GM21423 (cell line): ENCODE measurements at regions not wholly inside any gene's neighbourhood (a gene's known extent, or its start where the extent isn't known, plus 50 kb on each side); places are given as distances from the start of the nearest gene placed in this dataset.

Source experiments
- ATAC-seq: cut with Tn5 transposase; IDR thresholded peaks from one replicate; pipeline ENCODE4 v1.9.1; 2021; ENCODE audit warnings: mild to moderate bottlenecking, moderate library complexity; ENCODE audit not compliant: unreplicated experiment

DNA sequence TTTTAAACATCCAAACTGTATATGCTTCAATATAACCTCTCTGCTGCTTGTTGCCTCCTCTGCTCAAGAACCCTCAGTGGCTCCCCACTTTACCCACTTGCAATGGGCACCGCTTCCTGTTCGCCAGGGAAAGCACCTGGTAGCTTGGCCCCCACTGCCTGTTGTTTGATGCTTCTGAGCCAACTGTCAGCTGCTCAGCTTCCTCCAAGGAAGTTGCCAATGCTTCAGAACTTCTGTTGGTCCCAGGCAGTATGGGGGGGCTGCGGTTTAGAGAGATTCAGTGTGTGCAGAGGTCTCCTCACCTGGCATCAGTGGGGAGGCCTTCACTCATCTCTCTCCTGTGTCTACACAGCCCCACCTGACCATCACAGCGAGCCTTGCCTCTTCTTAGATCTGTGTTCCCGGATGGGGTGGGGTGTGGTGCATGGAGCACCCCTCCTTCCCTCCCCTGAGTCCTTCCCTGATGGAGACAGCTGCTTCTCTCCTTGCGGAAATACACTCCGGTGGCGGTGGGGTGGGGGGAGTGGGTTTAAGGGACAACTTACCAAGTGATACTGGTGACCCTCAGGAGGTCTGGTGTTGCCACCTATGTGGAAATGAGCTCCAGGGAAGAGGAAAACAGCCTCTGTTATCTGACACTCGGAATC lies 308.1 kb downstream of the CDH26 start:
- ATAC-seq = no peak

GRCh38 chr20:60268491-60268890 lies 310.3 kb downstream of the CDH26 start:
- ATAC-seq = no peak

DNA sequence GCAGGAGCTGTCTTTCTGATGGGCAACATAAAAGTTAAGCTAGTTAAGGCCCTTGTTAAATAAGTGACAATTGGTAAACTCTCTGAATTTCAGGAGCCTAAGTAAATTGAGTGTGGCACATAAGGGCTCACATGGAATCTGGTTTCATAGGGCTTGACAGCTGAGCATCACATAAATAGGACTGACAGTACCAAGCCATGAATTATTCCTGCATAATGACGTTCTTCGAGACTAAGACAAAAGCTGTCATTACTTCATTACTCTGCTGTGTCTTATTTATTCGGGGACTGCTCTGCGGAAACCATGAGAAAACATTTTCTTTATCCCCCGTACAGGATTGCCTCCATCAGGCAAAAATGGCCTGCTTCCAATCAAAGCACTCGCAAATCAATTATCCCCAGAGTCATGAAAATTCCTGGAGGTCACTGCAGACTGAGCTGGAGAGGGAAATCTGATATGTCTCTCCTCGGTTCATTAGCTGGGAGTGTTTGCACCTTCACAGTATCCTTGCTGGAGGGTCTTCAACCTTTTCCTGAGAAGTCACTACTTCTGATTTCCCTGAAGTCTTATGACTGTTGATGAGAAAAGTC lies 311.4 kb downstream of the CDH26 start:
- no peak for ATAC-seq

DNA sequence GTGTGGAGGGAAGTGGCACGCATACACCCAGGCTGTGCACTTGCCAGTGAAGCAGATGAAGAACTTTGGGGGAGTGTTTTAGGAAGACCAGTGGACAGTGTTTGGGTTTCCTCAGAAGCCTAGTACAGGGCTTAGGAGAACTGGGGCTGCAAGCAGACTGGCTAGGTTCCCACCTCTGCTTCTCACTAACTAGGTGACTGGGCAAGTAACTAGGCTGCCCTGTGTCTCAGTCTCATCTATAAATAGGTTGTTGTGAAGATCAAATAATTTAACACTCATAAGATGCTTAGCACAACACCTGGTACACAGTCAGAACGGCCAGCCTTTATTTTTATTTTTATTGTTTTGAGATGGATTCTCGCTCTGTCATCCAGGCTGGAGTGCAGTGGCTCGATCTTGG lies 312.1 kb downstream of the CDH26 start:
- ATAC-seq = no peak

- ATAC-seq = no peak
Measured at GRCh38 chr20:60271597-60271996, 313.4 kb downstream of the CDH26 start.

- no peak for ATAC-seq
Measured at GRCh38 chr20:60272790-60273189, 314.6 kb downstream of the CDH26 start.

GRCh38 chr20:60274717-60275116 lies 316.5 kb downstream of the CDH26 start:
- no peak for ATAC-seq

DNA sequence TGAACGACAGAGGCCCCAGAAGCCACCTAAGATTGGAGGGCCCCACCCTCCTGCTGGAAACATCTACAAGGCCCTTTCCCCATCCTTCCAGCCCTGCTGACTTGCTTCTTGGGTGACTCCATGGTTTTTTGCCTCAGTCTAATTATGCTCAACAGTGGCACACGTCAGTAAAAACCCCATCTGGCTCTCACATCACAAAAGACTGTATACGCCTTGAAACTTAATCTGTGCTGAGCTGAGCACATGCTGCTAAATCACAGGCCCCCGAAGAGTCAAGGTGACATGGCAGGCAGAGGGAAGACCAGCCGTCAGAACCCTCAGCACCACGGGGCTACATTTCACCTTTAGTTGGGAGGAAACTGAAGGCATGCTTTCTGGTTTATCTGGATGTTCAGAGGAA lies 323.1 kb downstream of the CDH26 start:
- ATAC-seq = no peak

GRCh38 chr20:60283281-60283680 lies 325.1 kb downstream of the CDH26 start:
- no peak for ATAC-seq

GRCh38 chr20:60286764-60287163 lies 328.5 kb downstream of the CDH26 start:
- ATAC-seq = no peak

DNA sequence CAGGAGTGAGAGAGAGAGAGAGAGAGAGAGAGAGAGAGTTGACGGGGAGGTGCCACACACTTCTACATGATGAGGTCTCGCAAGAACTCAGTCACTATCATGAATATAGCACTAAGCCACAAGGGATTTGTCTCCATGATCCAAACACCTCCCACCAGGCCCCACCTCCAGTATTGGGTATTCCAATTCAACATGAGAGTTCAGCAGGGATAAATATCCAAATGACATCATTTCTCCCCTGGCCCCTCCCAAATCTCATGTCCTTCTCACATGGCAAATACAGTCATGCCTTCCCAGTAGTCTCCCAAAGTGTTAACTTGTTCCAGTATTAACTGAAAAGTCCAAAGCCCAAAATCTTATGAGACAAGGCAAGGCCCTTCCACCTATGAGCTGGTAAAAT lies 330.7 kb downstream of the CDH26 start:
- no peak for ATAC-seq

DNA sequence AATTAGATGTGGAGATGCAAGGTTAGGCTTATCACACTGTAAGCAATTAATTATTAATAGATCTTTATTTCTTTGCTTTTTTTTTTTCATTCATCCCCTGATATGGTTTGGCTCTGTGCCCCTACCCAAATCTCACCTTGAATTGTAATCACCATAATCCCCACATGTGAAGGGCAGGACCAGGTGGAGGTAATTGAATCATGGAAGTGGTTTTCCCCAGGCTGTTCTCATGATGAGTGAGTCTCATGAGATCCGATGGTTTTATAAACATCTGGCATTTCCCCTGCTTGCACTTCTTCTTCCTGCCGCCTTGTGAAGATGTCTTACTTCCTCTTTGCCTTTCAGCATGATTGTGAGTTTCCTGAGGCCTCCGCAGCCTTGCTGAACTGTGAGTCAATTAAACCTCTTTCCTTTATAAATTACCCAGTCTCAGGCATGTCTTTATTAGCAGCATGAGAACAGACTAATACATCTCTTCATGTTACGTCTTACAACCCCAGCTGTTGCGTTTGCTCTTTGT lies 333.8 kb downstream of the CDH26 start:
- ATAC-seq = no peak

- no peak for ATAC-seq
Measured at GRCh38 chr20:60294632-60295031, 336.4 kb downstream of the CDH26 start.

DNA sequence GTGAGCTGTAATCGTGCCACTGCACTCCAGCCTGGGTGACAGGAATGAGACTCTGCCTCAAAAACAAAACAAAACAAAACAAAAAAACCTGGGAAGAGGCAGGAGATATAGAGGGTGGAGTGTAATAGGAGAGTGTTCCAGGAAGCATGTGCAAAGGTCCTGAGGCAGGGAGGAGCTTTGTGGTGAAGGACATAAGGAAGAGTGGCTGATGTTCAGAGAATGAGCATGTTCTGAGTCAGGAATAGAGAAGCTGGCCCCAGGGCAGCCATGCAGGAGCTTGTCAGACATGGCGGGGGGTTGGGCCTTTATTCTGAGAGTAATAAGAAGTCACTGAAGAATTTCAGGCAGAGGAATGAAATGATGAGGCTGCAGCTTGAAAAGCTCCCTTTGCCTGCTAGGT lies 337.0 kb downstream of the CDH26 start:
- no peak for ATAC-seq

DNA sequence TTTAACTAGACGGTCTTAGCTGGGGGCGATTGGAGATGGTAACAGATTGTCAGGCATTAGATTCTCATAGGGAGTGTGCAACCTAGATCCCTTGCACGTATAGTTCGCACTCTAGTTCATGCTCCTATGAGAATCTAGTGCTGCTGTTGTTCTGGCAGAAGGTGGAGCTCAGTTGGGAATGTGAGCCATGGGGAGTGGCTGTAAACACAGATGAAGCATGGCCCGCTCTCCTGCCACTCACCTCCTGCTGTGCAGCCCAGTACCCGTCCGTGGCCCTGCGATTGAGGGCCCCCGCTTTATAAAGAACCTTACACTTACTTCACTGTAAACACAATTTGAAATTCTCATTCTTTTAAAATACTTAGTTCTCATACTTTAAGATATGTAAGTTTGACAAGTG lies 339.4 kb downstream of the CDH26 start:
- no peak for ATAC-seq

DNA sequence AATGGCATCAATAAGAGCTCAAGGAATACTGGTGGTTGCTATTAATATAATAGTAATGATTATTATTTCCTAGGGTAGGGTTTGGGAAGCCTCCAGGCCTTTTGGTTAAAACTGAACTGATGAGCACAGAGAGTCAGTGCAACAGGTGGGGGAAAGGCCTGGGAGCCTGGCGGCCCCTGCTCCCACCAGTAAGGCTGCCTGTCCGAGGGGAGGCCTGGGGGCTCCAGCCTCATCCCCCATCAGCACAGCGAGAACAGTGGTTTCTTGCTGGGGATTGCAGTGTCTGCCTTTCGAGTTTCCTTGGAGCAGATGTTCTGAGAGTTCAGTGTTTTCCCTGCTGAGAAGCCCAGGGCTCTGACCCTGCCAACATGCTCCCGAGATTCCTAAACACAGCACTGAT lies 340.4 kb downstream of the CDH26 start:
- ATAC-seq = no peak

- no peak for ATAC-seq
Measured at GRCh38 chr20:60299951-60300350, 341.7 kb downstream of the CDH26 start.

DNA sequence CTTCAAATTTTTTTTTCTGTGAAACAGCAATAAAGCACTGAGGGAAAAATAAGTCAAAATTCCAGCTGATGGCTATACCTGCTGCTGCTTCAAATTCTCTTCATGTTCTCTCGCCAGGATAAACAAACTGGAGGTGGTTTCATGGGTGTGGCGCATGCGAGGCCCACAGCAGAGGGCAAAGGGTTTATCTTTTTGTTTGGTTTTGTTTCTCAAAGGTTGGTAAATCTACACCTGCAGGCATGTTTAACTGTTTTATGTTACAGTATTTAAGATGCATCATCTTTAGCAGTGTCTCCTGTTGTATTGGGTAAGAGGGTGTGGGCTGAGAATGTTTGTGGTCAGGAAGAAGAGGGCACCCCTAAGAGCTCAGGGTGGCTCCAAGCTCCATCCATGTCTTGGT lies 342.2 kb downstream of the CDH26 start:
- no peak for ATAC-seq

- ATAC-seq = no peak
Measured at GRCh38 chr20:60302875-60303274, 344.7 kb downstream of the CDH26 start.

DNA sequence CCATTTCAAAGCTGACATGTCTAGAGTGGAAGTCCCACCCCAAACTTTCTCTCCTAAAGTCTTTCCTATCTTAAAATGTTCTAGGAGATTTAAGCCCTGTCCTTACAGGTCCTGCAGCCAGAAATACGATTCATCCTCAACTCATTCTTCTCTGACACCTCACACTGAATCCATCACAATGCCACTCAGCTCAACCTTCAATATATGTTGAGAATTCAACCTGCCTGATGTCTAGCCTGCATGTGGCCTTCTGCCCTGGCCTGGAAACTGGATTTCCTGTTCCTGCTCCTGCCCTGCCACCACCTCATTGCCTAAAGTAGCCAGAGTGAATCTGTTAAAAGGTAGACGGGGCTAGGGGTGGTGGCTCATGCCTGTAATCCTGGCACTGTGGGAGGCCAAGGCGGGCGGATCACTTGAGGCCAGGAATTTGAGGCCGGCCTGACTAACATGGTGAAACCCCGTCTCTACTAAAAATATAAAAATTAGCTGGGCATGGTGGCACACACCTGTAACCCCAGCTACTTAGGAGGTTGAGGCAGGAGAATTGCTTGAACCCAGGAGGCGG lies 345.9 kb downstream of the CDH26 start:
- ATAC-seq = no peak

- ATAC-seq = no peak
Measured at GRCh38 chr20:60304931-60305330, 346.7 kb downstream of the CDH26 start.

DNA sequence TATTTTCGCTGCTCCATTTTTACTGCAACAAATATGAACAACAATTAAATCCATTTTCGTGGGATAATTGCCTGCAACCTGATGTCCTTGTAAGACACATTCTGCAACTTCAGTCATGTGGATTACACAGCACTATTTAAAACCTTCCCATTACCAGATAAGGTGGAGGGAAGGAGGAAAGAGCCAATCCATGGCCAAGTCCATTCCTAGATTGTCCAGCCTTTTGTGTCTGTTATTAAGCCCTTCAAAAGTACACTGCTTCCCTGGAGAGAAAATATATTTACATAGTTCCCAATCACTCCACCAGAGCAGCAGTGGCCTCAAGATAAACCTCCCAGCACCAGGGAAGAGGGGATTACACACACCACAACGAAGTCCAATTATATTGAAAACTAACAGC lies 347.9 kb downstream of the CDH26 start:
- no peak for ATAC-seq

DNA sequence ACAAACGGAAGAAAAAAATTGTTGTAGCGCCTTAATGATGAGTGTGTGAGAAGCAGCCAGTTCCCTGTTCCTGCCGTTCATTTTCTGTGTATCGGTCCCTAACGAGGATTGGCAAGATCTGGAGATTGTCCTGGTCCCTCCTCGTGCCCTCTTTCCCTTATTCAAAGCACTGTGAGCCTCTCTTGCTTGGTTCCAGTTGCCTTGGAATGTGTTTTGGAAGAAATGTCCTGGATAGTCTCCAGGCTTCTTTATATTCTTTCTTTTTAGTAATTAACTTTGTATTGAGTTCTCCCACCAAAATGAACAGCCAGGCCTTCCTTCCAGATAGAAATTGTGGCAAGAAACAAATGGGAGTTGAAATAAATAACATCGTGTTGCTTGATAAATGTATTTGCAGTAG lies 348.3 kb downstream of the CDH26 start:
- ATAC-seq = no peak
